ENCODE measurements at regions not wholly inside any gene's neighbourhood (a gene's known extent, or its start where the extent isn't known, plus 50 kb on each side); places are given as distances from the start of the nearest gene placed in this dataset.

GRCh38 chr11:55501014-55501413, 53.3 kb upstream of the OR4C15 start:
- 83 to 91% (median 89%) methylated on average over 15 of the region's 15 CpGs for WGBS, 5 donors
- H3K9me3 ChIP-seq = peaks cover 0 to 62% (median 38%) of the 10 kb centered on the region in 4 donors
- intact Hi-C loops (cut with DNase I; ENCODE audit: low total_unique reads) = no loop called here
- H3K4me1 ChIP-seq = no peaks in the 10 kb centered on the region
- H3K4me3 ChIP-seq = no peak overlapping the region
- no peak for TF ChIP-seq POLR2AphosphoS5 (IDR thresholded peaks at IDR 0.05)
- TF ChIP-seq EP300 (IDR thresholded peaks at IDR 0.05) = no peak
- TF ChIP-seq, protein P1, sequence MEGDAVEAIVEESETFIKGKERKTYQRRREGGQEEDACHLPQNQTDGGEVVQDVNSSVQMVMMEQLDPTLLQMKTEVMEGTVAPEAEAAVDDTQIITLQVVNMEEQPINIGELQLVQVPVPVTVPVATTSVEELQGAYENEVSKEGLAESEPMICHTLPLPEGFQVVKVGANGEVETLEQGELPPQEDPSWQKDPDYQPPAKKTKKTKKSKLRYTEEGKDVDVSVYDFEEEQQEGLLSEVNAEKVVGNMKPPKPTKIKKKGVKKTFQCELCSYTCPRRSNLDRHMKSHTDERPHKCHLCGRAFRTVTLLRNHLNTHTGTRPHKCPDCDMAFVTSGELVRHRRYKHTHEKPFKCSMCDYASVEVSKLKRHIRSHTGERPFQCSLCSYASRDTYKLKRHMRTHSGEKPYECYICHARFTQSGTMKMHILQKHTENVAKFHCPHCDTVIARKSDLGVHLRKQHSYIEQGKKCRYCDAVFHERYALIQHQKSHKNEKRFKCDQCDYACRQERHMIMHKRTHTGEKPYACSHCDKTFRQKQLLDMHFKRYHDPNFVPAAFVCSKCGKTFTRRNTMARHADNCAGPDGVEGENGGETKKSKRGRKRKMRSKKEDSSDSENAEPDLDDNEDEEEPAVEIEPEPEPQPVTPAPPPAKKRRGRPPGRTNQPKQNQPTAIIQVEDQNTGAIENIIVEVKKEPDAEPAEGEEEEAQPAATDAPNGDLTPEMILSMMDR (IDR thresholded peaks at IDR 0.05) = no peak
- no peak for TF ChIP-seq POLR2A (IDR thresholded peaks at IDR 0.05)
- H3K27ac ChIP-seq = no peak overlapping the region
- H3K27me3 ChIP-seq = no peaks in the 10 kb centered on the region
- no peaks in the 10 kb centered on the region for H3K36me3 ChIP-seq
- no peak for DNase-seq

- Histone ChIP-seq H3K4me1 (no peaks in the 10 kb centered on the region), H3K27me3 (no peaks in the 10 kb centered on the region), H3K27ac (no peak overlapping the region), H3K4me3 (no peak overlapping the region), H3K36me3 (no peaks in the 10 kb centered on the region), H3K9me3 (peaks cover 0 to 46% (median 27%) of the 10 kb centered on the region in 4 donors)
- 62 to 76% (median 69%) methylated on average over 3 of the region's 3 CpGs for WGBS, 5 donors
- DNase-seq = no peak
- intact Hi-C loops (cut with DNase I; ENCODE audit: low total_unique reads) = no loop called here
- TF ChIP-seq EP300 (IDR thresholded peaks at IDR 0.05) (no peak), POLR2AphosphoS5 (IDR thresholded peaks at IDR 0.05) (no peak), POLR2A (IDR thresholded peaks at IDR 0.05) (no peak)
- TF ChIP-seq, protein P1 (IDR thresholded peaks at IDR 0.05) = no peak
Measured at GRCh38 chr11:55503449-55503848, 50.8 kb upstream of the OR4C15 start.
